ENCODE measurements at regions not wholly inside any gene's neighbourhood (a gene's known extent, or its start where the extent isn't known, plus 50 kb on each side); places are given as distances from the start of the nearest gene placed in this dataset.

- TF ChIP-seq POLR2AphosphoS5 (IDR thresholded peaks at IDR 0.05; ENCODE audit: low read depth, low read length) (no peak), CTCF (IDR thresholded peaks at IDR 0.05) (no peak), SIN3A (IDR thresholded peaks at IDR 0.05; ENCODE audit: borderline replicate concordance, insufficient read depth, low read depth, low read length) (no peak)
Measured at GRCh38 chr2:176514276-176514675, 245.0 kb downstream of the MTX2 start.
